Peyer's patch (tissue), 4 donors: ENCODE measurements at regions not wholly inside any gene's neighbourhood (a gene's known extent, or its start where the extent isn't known, plus 50 kb on each side); places are given as distances from the start of the nearest gene placed in this dataset.
"Not testable (repeated sequence)": the region's sequence is repeated elsewhere in the genome, so short reads cannot be mapped to it uniquely, and the experiment has no call there.

Experiments used
- DNase-seq, 3 donors: peaks; one replicate each; pipeline ENCODE4 v3.0.0-alpha.2; 2017 to 2019
- H3K27ac ChIP-seq, 4 donors: fragments of 200-600 bp; sonication (generic); one replicate each; pipeline ENCODE4 v1.5.1; 2016 to 2019
- H3K27me3 ChIP-seq, 2 donors: fragments of 200-600 bp; sonication (generic); one replicate each; pipeline ENCODE4 v1.5.1; 2019
- H3K36me3 ChIP-seq, 3 donors: fragments of 200-600 bp; sonication (generic); one replicate each; pipeline ENCODE4 v1.5.1; 2016 to 2019
- H3K4me1 ChIP-seq, 4 donors: fragments of 200-600 bp; sonication (generic); one replicate each; pipeline ENCODE4 v1.5.1; 2016 to 2019
- H3K4me3 ChIP-seq, 4 donors: fragments of 200-600 bp; sonication (generic); 1 replicate in 3 of 4; 2 replicates in 1 of 4; pipeline ENCODE4 v1.5.1; 2016 to 2019; ENCODE audit warnings: mild to moderate bottlenecking in 1 of 4
- H3K9me3 ChIP-seq, 4 donors: fragments of 200-600 bp; sonication (generic); one replicate each; pipeline ENCODE4 v1.5.1; 2016 to 2019; ENCODE audit warnings: mild to moderate bottlenecking in 1 of 4
- CTCF ChIP-seq, 6 experiments: fragments of 450-650 bp in 4 of 6; fragments of 200-600 bp in 2 of 6; sonication (generic) in 1 of 6; IDR thresholded peaks; one replicate each; pipeline ENCODE4 v1.5.1; 2017 to 2019; ENCODE audit warnings: antibody characterized with exemption in 6 of 6, mild to moderate bottlenecking in 3 of 6, moderate library complexity in 1 of 6
- POLR2A ChIP-seq, 2 donors: fragments of 450-650 bp; IDR thresholded peaks; one replicate each; pipeline ENCODE4 v1.5.1; 2017; ENCODE audit warnings: antibody characterized with exemption in 2 of 2, mild to moderate bottlenecking in 2 of 2, moderate library complexity in 2 of 2

GRCh38 chr15:20340331-20340811 lies 201.2 kb downstream of the GOLGA6L6 start:
- no peak overlapping the region for H3K27ac ChIP-seq
- H3K27me3 ChIP-seq, result no peaks in the 10 kb centered on the region
- H3K36me3 ChIP-seq, result no peaks in the 10 kb centered on the region
- no peak overlapping the region for H3K4me3 ChIP-seq
- peaks cover 0 to 23% (median 6%) of the 10 kb centered on the region in 4 donors for H3K9me3 ChIP-seq
- peaks cover 0 to 8% (median 0%) of the 10 kb centered on the region in 4 donors for H3K4me1 ChIP-seq
- TF ChIP-seq POLR2A (IDR thresholded peaks at IDR 0.05) (no peak), CTCF (IDR thresholded peaks at IDR 0.05) (no peak)
- peak; percentile 44 to 69 (median 59) for DNase-seq

DNA sequence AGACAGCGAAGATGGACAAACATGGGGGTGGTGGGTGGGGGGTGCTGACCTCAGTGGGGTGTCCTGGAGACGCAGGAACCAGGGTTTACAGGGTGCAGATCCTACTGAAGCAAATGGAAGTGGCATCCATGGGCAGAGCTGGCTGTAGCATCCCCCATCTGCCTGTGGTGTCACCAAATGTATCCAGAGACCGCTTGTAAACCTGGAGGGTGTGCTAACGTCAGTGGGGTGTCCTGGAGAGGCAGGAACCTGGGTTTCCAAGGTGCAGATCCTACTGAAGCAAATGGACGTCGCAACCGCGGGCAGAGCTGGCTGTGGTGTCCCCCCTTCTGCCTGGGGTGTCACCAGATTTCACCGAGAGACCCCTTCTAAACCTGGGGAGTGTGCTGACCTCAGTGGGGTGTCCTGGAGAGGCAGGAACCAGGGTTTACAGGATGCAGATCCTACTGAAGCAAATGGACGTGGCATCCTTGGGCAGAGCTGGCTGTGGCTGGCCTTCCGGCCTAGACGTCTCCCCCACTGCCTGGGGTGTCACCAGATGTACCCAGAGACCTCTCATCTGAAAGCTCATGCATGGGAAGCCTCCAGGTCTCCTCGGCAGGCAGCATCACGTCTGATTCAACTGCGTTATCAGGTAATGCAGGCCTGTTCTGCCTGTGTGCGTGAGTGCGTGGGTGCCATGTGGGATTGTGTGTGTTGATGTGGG lies 202.4 kb downstream of the GOLGA6L6 start:
- not testable (repeated sequence) for H3K4me3 ChIP-seq, H3K36me3 ChIP-seq, H3K27me3 ChIP-seq, H3K27ac ChIP-seq, H3K4me1 ChIP-seq
- peak in 1 of 3 donors; percentile 18 for DNase-seq
- peaks cover 0 to 23% (median 6%) of the 10 kb centered on the region in 4 donors for H3K9me3 ChIP-seq

GRCh38 chr15:20338671-20339070 lies 202.9 kb downstream of the GOLGA6L6 start:
- not testable (repeated sequence) for H3K4me3 ChIP-seq, H3K4me1 ChIP-seq, DNase-seq, H3K27ac ChIP-seq, H3K36me3 ChIP-seq, H3K27me3 ChIP-seq
- peaks cover 0 to 23% (median 6%) of the 10 kb centered on the region in 4 donors for H3K9me3 ChIP-seq

DNA sequence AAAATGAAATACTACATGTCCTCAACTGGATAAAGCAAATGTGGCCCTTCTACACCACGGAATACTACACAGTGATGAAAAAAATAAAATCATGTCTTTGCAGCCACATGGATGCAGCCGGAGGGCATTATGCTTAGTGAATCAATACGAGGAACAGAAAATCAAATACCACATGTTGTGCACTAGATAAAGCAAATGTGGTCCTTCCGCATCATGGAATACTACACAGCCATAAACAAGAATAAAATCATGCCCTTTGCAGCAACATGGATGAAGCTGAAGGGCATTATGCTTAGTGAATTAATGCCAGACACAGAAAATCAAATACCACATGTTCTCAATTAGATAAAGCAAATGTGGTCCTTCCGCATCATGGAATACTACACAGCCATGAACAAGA lies 204.4 kb downstream of the GOLGA6L6 start:
- H3K4me3 ChIP-seq, H3K4me1 ChIP-seq, H3K27ac ChIP-seq, DNase-seq, H3K36me3 ChIP-seq, H3K27me3 ChIP-seq: not testable (repeated sequence)
- H3K9me3 ChIP-seq, result peaks cover 0 to 21% (median 6%) of the 10 kb centered on the region in 4 donors

DNA sequence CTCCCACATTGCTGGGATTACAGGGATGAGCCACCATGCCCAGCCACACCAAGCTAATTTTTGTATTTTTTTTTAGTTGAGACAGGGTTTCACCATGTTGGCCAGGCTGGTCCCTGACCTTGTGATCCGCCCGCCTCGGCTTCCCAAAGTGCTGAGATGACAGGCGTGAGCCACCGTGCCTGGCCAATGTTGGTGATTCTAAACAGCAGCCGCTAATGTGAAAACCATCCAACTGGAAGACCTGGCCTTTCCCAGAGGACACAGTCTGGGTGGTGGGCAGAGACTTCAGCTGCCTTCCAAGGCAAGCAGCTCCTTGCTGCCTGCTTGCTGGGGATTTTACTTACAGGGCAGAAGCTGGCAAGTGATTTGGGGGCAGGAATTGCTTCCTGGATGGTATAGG lies 207.1 kb downstream of the GOLGA6L6 start:
- DNase-seq, result peak in 1 of 3 donors; percentile 16
- H3K36me3 ChIP-seq, H3K4me1 ChIP-seq, H3K27me3 ChIP-seq, H3K4me3 ChIP-seq, H3K9me3 ChIP-seq, H3K27ac ChIP-seq: not testable (repeated sequence)

DNA sequence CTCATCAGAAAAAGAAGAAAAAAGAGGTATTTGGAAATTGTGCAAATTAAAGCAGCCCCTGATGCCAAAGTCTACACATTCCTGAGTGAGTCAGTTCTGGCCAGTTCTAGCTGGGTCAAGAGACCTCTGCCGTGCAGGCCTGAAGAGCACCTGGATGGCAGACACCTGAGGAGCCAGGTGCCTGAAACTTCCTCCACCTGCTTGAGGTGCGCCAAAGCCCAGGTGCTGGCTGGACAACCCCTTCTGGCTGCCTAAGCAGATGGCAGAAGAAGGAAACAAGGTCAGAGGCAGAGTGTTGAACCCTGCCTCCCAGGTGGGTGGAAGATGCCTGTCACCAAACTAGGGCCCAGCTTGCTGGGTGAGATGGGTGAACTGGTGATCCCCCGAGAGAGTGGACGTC lies 215.8 kb downstream of the GOLGA6L6 start:
- not testable (repeated sequence) for H3K36me3 ChIP-seq, H3K27ac ChIP-seq, H3K9me3 ChIP-seq, H3K27me3 ChIP-seq, DNase-seq, H3K4me1 ChIP-seq, H3K4me3 ChIP-seq

- H3K27ac ChIP-seq, H3K27me3 ChIP-seq: not testable (repeated sequence)
Measured at GRCh38 chr15:20317132-20317531, 224.5 kb downstream of the GOLGA6L6 start.

DNA sequence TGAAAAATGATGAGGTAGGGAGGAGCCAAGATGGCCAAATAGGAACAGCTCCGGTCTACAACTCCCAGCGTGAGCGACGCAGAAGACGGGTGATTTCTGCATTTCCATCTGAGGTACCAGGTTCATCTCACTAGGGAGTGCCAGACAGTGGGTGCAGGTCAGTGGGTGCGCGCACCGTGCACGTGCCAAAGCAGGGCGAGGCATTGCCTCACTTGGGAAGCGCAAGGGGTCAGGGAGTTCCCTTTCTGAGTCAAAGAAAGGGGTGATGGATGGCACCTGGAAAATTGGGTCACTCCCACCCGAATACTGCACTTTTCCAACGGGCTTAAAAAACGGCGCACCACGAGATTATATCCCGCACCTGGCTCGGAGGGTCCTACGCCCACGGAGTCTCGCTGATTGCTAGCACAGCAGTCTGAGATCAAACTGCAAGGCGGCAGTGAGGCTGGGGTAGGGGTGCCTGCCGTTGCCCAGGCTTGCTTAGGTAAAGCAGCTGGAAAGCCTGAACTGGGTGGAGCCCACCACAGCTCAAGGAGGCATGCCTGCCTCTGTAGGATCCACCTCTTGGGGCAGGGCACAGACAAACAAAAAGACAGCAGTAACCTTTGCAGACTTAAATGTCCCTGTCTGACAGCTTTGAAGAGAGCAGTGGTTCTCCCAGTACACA lies 230.5 kb downstream of the GOLGA6L6 start:
- H3K27ac ChIP-seq, H3K9me3 ChIP-seq, H3K4me1 ChIP-seq, DNase-seq, H3K27me3 ChIP-seq, H3K36me3 ChIP-seq, H3K4me3 ChIP-seq: not testable (repeated sequence)

More at GRCh38 chr15:20317132-20317531, 224.5 kb downstream of the GOLGA6L6 start:
- H3K36me3 ChIP-seq, DNase-seq, H3K9me3 ChIP-seq, H3K4me1 ChIP-seq, H3K4me3 ChIP-seq: not testable (repeated sequence)

- Histone ChIP-seq H3K4me3 (no peak overlapping the region), H3K4me1 (no peaks in the 10 kb centered on the region), H3K27me3 (no peaks in the 10 kb centered on the region), H3K36me3 (no peaks in the 10 kb centered on the region), H3K9me3 (peaks cover 0 to 5% (median 0%) of the 10 kb centered on the region in 4 donors), H3K27ac (no peak overlapping the region)
- DNase-seq, result no peak
- TF ChIP-seq CTCF (IDR thresholded peaks at IDR 0.05) (no peak), POLR2A (IDR thresholded peaks at IDR 0.05) (no peak)
Measured at GRCh38 chr15:20310603-20311002, 231.0 kb downstream of the GOLGA6L6 start.

DNA sequence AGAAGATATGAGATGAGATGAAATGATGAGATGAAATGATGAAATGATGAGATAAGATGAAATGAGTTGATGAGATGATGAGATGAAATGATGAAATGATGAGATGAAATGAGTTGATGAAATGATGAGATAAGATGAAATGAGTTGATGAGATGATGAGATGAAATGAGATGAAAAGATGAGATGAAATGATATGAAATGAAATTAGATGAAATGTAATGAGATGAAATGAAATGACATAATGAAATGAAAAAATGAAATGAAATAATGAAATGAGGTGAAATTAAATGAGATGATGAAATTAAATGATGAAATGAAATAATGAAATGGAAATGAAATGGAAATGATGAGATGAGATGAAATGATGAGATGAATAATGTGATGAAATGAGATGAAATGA lies 231.6 kb downstream of the GOLGA6L6 start:
- H3K27ac ChIP-seq, H3K27me3 ChIP-seq, H3K36me3 ChIP-seq, H3K4me1 ChIP-seq, H3K4me3 ChIP-seq, H3K9me3 ChIP-seq, DNase-seq: not testable (repeated sequence)

- H3K36me3 ChIP-seq, H3K27ac ChIP-seq, H3K9me3 ChIP-seq, H3K27me3 ChIP-seq, H3K4me3 ChIP-seq, H3K4me1 ChIP-seq, DNase-seq: not testable (repeated sequence)
Measured at GRCh38 chr15:20309395-20309794, 232.2 kb downstream of the GOLGA6L6 start.

GRCh38 chr15:20308027-20308690 lies 233.4 kb downstream of the GOLGA6L6 start:
- H3K9me3 ChIP-seq, H3K4me3 ChIP-seq, H3K36me3 ChIP-seq, H3K27me3 ChIP-seq, H3K27ac ChIP-seq, DNase-seq, H3K4me1 ChIP-seq: not testable (repeated sequence)
